Astrocyte (in vitro differentiated cells and primary cell): ENCODE measurements at regions not wholly inside any gene's neighbourhood (a gene's known extent, or its start where the extent isn't known, plus 50 kb on each side); places are given as distances from the start of the nearest gene placed in this dataset.
A peak's percentile ranks its signal among the peaks of the same experiment; 100 is the strongest.

ENCODE experiments used
- DNase-seq: peaks from one replicate; pipeline ENCODE4 v3.0.0-alpha.2; 2010; ENCODE audit warnings: low read depth
- FAIRE-seq: peaks from 2 replicates; lab custom pipeline; 2011; peaks lifted over from hg19 to GRCh38; lab: Jason Lieb, UNC
- H2AFZ ChIP-seq: 2 replicates; pipeline ENCODE4 v1.6.0; 2012; ENCODE audit warnings: low read depth, low read length, inconsistent platforms
- H3K27ac ChIP-seq: 2 replicates; pipeline ENCODE4 v1.5.1; 2011; ENCODE audit warnings: low read depth, low read length, inconsistent platforms
- H3K27me3 ChIP-seq: 2 replicates; pipeline ENCODE4 v1.6.0; 2011; ENCODE audit warnings: low read length, inconsistent platforms; ENCODE audit not compliant: insufficient read depth
- H3K36me3 ChIP-seq: 2 replicates; pipeline ENCODE4 v1.5.1; 2011; ENCODE audit warnings: low read length, inconsistent platforms; ENCODE audit not compliant: insufficient read depth
- H3K4me1 ChIP-seq: 2 replicates; pipeline ENCODE4 v1.5.1; 2011; ENCODE audit warnings: low read length, inconsistent platforms; ENCODE audit not compliant: insufficient read depth
- H3K4me2 ChIP-seq: 2 replicates; pipeline ENCODE4 v1.6.0; 2012; ENCODE audit warnings: low read length, inconsistent platforms
- H3K4me3 ChIP-seq: 2 replicates; pipeline ENCODE4 v1.5.1; 2011; ENCODE audit warnings: low read depth, mild to moderate bottlenecking, low read length, inconsistent platforms; ENCODE audit not compliant: insufficient read depth
- H3K79me2 ChIP-seq: 2 replicates; pipeline ENCODE4 v1.6.0; 2012; ENCODE audit warnings: mild to moderate bottlenecking, low read length, inconsistent platforms; ENCODE audit not compliant: insufficient read depth
- H3K9ac ChIP-seq: 2 replicates; pipeline ENCODE4 v1.6.0; 2012; ENCODE audit warnings: mild to moderate bottlenecking, low read length, inconsistent platforms
- H3K9me3 ChIP-seq: 2 replicates; pipeline ENCODE4 v1.5.1; 2012; ENCODE audit warnings: low read depth, mild to moderate bottlenecking, low read length, inconsistent platforms; ENCODE audit not compliant: insufficient read depth
- H4K20me1 ChIP-seq: 2 replicates; pipeline ENCODE4 v1.6.0; 2012; ENCODE audit warnings: low read length, inconsistent platforms; ENCODE audit not compliant: insufficient read depth
- H3K27ac Mint-ChIP-seq: one replicate; pipeline ENCODE4 v1.8.0; 2021; ENCODE audit warnings: mild to moderate bottlenecking, mixed read lengths; ENCODE audit not compliant: unreplicated experiment
- H3K27me3 Mint-ChIP-seq: one replicate; pipeline ENCODE4 v1.8.0; 2021; ENCODE audit warnings: low read depth, mixed read lengths; ENCODE audit not compliant: unreplicated experiment
- H3K36me3 Mint-ChIP-seq: one replicate; pipeline ENCODE4 v1.8.0; 2021; ENCODE audit warnings: low read depth, mixed read lengths; ENCODE audit not compliant: unreplicated experiment
- H3K4me1 Mint-ChIP-seq: one replicate; pipeline ENCODE4 v1.8.0; 2021; ENCODE audit warnings: low read depth, mixed read lengths; ENCODE audit not compliant: unreplicated experiment
- H3K4me3 Mint-ChIP-seq: one replicate; pipeline ENCODE4 v1.8.0; 2021; ENCODE audit warnings: mild to moderate bottlenecking, moderate library complexity, mixed read lengths; ENCODE audit not compliant: unreplicated experiment
- H3K9me3 Mint-ChIP-seq: one replicate; pipeline ENCODE4 v1.8.0; 2021; ENCODE audit warnings: mild to moderate bottlenecking, mixed read lengths; ENCODE audit not compliant: unreplicated experiment
- EZH2 ChIP-seq: IDR thresholded peaks from 2 replicates; pipeline ENCODE4 v1.6.1; 2012; ENCODE audit warnings: mild to moderate bottlenecking, low read length, inconsistent platforms; ENCODE audit not compliant: insufficient read depth
- TF ChIP-seq, protein P1 (sequence below): IDR thresholded peaks from 2 replicates; pipeline ENCODE4 v1.5.1; 2011; ENCODE audit warnings: low read depth, mild to moderate bottlenecking, inconsistent platforms, low read length, moderate library complexity; ENCODE audit not compliant: insufficient read depth

DNA sequence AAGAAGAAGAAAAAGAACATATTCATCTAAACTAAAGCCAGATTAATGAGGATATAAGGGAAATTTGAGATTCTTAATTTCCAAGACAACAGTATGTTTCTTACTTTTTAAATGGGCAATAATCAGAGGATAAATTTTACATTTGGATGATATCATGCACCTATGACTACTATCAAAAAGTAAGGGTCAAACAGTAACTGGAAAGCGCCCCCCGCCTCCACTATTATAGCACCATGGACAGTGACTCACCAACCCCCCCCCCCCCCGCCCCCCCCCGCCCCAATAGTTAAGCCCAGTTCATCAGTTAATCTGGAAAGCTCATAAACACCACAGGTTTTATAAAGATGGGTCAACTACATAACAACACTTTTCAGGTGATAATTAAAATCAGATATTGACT, 194.3 kb upstream of the DGKB start:
- no peak for FAIRE-seq
- H3K4me1 ChIP-seq, result no peaks in the 10 kb centered on the region

DNA sequence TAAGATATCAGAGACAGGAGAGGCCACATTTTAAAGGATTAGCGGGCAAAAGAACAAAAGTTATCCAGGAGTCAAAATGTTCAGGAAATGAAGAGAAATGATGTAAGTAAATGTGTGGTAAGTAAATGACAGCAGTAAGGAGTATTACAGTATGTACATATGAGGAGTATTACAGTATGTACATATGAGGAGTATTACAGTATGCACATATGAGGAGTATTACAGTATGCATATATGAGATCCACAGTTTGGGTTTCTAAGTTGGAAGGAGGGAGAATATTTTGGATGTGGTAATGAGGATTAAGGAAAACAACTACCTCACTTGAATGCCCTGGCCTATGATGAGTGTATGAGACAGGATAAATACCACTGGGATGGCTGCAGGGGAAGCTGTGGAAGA, 192.4 kb upstream of the DGKB start:
- TF ChIP-seq, protein P1, sequence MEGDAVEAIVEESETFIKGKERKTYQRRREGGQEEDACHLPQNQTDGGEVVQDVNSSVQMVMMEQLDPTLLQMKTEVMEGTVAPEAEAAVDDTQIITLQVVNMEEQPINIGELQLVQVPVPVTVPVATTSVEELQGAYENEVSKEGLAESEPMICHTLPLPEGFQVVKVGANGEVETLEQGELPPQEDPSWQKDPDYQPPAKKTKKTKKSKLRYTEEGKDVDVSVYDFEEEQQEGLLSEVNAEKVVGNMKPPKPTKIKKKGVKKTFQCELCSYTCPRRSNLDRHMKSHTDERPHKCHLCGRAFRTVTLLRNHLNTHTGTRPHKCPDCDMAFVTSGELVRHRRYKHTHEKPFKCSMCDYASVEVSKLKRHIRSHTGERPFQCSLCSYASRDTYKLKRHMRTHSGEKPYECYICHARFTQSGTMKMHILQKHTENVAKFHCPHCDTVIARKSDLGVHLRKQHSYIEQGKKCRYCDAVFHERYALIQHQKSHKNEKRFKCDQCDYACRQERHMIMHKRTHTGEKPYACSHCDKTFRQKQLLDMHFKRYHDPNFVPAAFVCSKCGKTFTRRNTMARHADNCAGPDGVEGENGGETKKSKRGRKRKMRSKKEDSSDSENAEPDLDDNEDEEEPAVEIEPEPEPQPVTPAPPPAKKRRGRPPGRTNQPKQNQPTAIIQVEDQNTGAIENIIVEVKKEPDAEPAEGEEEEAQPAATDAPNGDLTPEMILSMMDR, result no peak
- no peak for TF ChIP-seq EZH2
- Histone ChIP-seq H4K20me1 (no peaks in the 10 kb centered on the region), H3K36me3 (no peaks in the 10 kb centered on the region), H3K79me2 (no peaks in the 10 kb centered on the region), H3K4me3 (no peak overlapping the region), H3K27me3 (no peaks in the 10 kb centered on the region), H3K4me2 (no peak overlapping the region), H3K4me1 (no peaks in the 10 kb centered on the region), H3K9me3 (no peaks in the 10 kb centered on the region), H3K27ac (no peak overlapping the region), H2AFZ (no peak overlapping the region), H3K9ac (no peak overlapping the region)
- no peaks in the 10 kb centered on the region for H3K27me3 Mint-ChIP-seq
- DNase-seq (no peak), FAIRE-seq (no peak)
- no peaks in the 10 kb centered on the region for H3K9me3 Mint-ChIP-seq
- H3K4me1 Mint-ChIP-seq, result no peaks in the 10 kb centered on the region
- H3K27ac Mint-ChIP-seq, result no peak overlapping the region
- H3K4me3 Mint-ChIP-seq, result no peak overlapping the region
- no peaks in the 10 kb centered on the region for H3K36me3 Mint-ChIP-seq

More for the DNA sequence above, 194.3 kb upstream of the DGKB start:
- Histone ChIP-seq H3K4me3 (no peak overlapping the region), H3K79me2 (no peaks in the 10 kb centered on the region), H3K4me2 (no peak overlapping the region), H4K20me1 (no peaks in the 10 kb centered on the region), H3K27me3 (no peaks in the 10 kb centered on the region), H3K9ac (no peak overlapping the region), H3K9me3 (no peaks in the 10 kb centered on the region), H3K36me3 (no peaks in the 10 kb centered on the region), H3K27ac (no peak overlapping the region), H2AFZ (no peak overlapping the region)
- no peaks in the 10 kb centered on the region for H3K4me1 Mint-ChIP-seq
- H3K4me3 Mint-ChIP-seq, result no peak overlapping the region
- no peak for DNase-seq
- no peaks in the 10 kb centered on the region for H3K9me3 Mint-ChIP-seq
- TF ChIP-seq, protein P1, result no peak
- no peaks in the 10 kb centered on the region for H3K36me3 Mint-ChIP-seq
- no peaks in the 10 kb centered on the region for H3K27me3 Mint-ChIP-seq
- no peak overlapping the region for H3K27ac Mint-ChIP-seq

DNA sequence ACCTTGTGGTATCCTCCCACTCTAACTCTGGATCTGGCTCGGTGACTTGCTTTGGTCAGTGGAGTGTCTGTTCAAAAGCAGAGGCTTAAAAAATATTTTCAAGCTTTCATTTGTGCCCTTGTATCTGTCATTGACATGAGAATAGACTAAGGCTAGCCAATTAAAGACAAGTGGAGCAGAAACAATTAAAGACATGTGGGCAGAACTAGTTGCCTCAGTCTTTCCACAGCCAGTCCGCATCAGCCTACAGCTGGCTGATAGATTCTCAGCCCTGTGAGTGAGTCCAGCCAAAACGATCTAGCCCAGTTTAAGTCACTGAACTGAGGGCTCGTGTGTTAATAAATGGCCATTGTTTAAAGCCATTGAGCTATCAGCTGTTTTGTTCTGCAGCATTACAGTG, 185.2 kb upstream of the DGKB start:
- no peak overlapping the region for H3K27ac ChIP-seq
- H4K20me1 ChIP-seq, result no peaks in the 10 kb centered on the region
- Mint-ChIP-seq H3K27ac (no peak overlapping the region), H3K27me3 (no peaks in the 10 kb centered on the region), H3K4me3 (no peak overlapping the region), H3K36me3 (no peaks in the 10 kb centered on the region), H3K9me3 (no peaks in the 10 kb centered on the region), H3K4me1 (peaks cover 15% of the 10 kb centered on the region)
- no peak overlapping the region for H3K9ac ChIP-seq
- H3K79me2 ChIP-seq, result no peaks in the 10 kb centered on the region
- no peak overlapping the region for H3K4me2 ChIP-seq
- peak overlapping the region; percentile 23 for H2AFZ ChIP-seq
- H3K36me3 ChIP-seq, result no peaks in the 10 kb centered on the region
- H3K4me1 ChIP-seq, result no peaks in the 10 kb centered on the region
- no peak for FAIRE-seq
- no peaks in the 10 kb centered on the region for H3K9me3 ChIP-seq
- DNase-seq, result peak; percentile 6
- no peaks in the 10 kb centered on the region for H3K27me3 ChIP-seq
- no peak overlapping the region for H3K4me3 ChIP-seq
- TF ChIP-seq, protein P1, result no peak
- no peak for TF ChIP-seq EZH2
